ENCODE measurements at regions not wholly inside any gene's neighbourhood (a gene's known extent, or its start where the extent isn't known, plus 50 kb on each side); places are given as distances from the start of the nearest gene placed in this dataset.

GRCh38 chr14:76320486-76320885, 55.5 kb upstream of the ESRRB start:
- TF ChIP-seq CTCF (IDR thresholded peaks at IDR 0.05) (no peak), EZH2 (IDR thresholded peaks at IDR 0.05; ENCODE audit: borderline replicate concordance, insufficient read depth, low read depth, low read length, poor library complexity, severe bottlenecking) (no peak)
